ENCODE measurements at regions not wholly inside any gene's neighbourhood (a gene's known extent, or its start where the extent isn't known, plus 50 kb on each side); places are given as distances from the start of the nearest gene placed in this dataset.

- Histone ChIP-seq H3K4me3 (ENCODE audit: low read depth, low read length) (no peak overlapping the region), H3K36me3 (ENCODE audit: control insufficient read depth, insufficient read depth, low read length) (no peaks in the 10 kb centered on the region), H3K27me3 (ENCODE audit: control insufficient read depth, insufficient read depth, low read length) (no peaks in the 10 kb centered on the region)
- ChIA-PET CTCF (interaction anchor here (0.9 kb wide), 1 partner anchor 16 kb away, joined by 3 read pairs; no protein-coding TSS in a partner anchor), POLR2A (no interaction called here)
- no peak for DNase-seq (ENCODE audit: low read depth)
- no peak for TF ChIP-seq CTCF (IDR thresholded peaks at IDR 0.05; ENCODE audit: insufficient read depth, low read depth, low read length)
Observed at GRCh38 chr2:18276583-18277075, 283.8 kb downstream of the RDH14 start.

GRCh38 chr2:18273205-18273604, 287.2 kb downstream of the RDH14 start:
- no peak for TF ChIP-seq CTCF (IDR thresholded peaks at IDR 0.05; ENCODE audit: insufficient read depth, low read depth, low read length)
- ChIA-PET POLR2A (no interaction called here), CTCF (no interaction called here)

DNA sequence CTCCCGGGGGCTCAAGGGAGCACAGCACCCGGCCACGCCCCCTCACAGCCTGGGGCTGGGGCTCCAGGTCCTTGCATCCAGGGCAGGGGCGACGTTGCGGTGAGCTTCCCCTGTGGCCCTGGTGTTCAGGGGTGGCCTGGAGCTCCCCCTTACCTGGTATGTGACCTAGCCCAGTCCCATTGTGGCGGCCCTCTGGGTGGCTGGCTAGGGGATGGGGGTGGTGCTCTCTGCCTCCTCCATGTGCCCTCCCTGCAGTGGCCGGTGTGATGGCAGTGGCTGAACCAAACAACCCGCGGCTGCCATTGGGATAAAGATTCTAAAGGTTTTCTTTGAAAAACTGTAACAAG, 288.3 kb downstream of the RDH14 start:
- Histone ChIP-seq H3K4me3 (ENCODE audit: low read depth, low read length) (no peak overlapping the region), H3K36me3 (ENCODE audit: control insufficient read depth, insufficient read depth, low read length) (no peaks in the 10 kb centered on the region), H3K27me3 (ENCODE audit: control insufficient read depth, insufficient read depth, low read length) (no peaks in the 10 kb centered on the region)
- ChIA-PET CTCF (interaction anchor here (1.2 kb wide), 1 partner anchor 20 kb away, joined by 3 read pairs; no protein-coding TSS in a partner anchor), POLR2A (no interaction called here)
- DNase-seq (ENCODE audit: low read depth), result no peak
- no peak for TF ChIP-seq CTCF (IDR thresholded peaks at IDR 0.05; ENCODE audit: insufficient read depth, low read depth, low read length)

More at GRCh38 chr2:18273205-18273604, 287.2 kb downstream of the RDH14 start:
- Histone ChIP-seq H3K4me3 (ENCODE audit: low read depth, low read length) (no peak overlapping the region), H3K27me3 (ENCODE audit: control insufficient read depth, insufficient read depth, low read length) (no peaks in the 10 kb centered on the region), H3K36me3 (ENCODE audit: control insufficient read depth, insufficient read depth, low read length) (no peaks in the 10 kb centered on the region)
- no peak for DNase-seq (ENCODE audit: low read depth)

- TF ChIP-seq CTCF (IDR thresholded peaks at IDR 0.05; ENCODE audit: insufficient read depth, low read depth, low read length), result no peak
- no peak for DNase-seq (ENCODE audit: low read depth)
- POLR2A ChIA-PET, result no interaction called here
Observed at GRCh38 chr2:18271370-18272147, 288.9 kb downstream of the RDH14 start.

GRCh38 chr2:18268400-18268799, 292.1 kb downstream of the RDH14 start:
- no peak for TF ChIP-seq CTCF (IDR thresholded peaks at IDR 0.05; ENCODE audit: insufficient read depth, low read depth, low read length)
- ChIA-PET POLR2A (interaction anchor here (0.6 kb wide), 1 partner anchor 22 kb away, joined by 4 read pairs; no protein-coding TSS in a partner anchor), CTCF (no interaction called here)
- no peak for DNase-seq (ENCODE audit: low read depth)
- Histone ChIP-seq H3K4me3 (ENCODE audit: low read depth, low read length) (no peak overlapping the region), H3K36me3 (ENCODE audit: control insufficient read depth, insufficient read depth, low read length) (no peaks in the 10 kb centered on the region), H3K27me3 (ENCODE audit: control insufficient read depth, insufficient read depth, low read length) (no peaks in the 10 kb centered on the region)

More at GRCh38 chr2:18271370-18272147, 288.9 kb downstream of the RDH14 start:
- Histone ChIP-seq H3K36me3 (ENCODE audit: control insufficient read depth, insufficient read depth, low read length) (no peaks in the 10 kb centered on the region), H3K4me3 (ENCODE audit: low read depth, low read length) (no peak overlapping the region), H3K27me3 (ENCODE audit: control insufficient read depth, insufficient read depth, low read length) (no peaks in the 10 kb centered on the region)
- CTCF ChIA-PET, result interaction anchor here (1.2 kb wide), 1 partner anchor 21 kb away, joined by 3 read pairs; no protein-coding TSS in a partner anchor

All from BJ (cell line).